B cell (primary cell): ENCODE measurements at regions not wholly inside any gene's neighbourhood (a gene's known extent, or its start where the extent isn't known, plus 50 kb on each side); places are given as distances from the start of the nearest gene placed in this dataset.

ENCODE experiments used
- ATAC-seq: fragments of 200-7000 bp; cut with Tn5 transposase; one replicate; pipeline ENCODE4 v1.10.0; 2021; ENCODE audit warnings: low read depth, mild to moderate bottlenecking, moderate number of reproducible peaks, moderate library complexity
- CTCF ChIA-PET: fragments of 350-600 bp; sonication (Branson Sonifier 250); formaldehyde crosslinking; loops from one replicate; lab custom pipeline; 2021; ENCODE audit warnings: antibody characterized with exemption, inconsistent platforms; lab: Charles Lee
- POLR2A ChIA-PET: fragments of 350-600 bp; sonication (Branson Sonifier 250); formaldehyde crosslinking; loops from one replicate; lab custom pipeline; 2021; ENCODE audit warnings: antibody characterized with exemption; lab: Charles Lee
- DNase-seq: peaks from one replicate; pipeline ENCODE4 v3.0.0; 2013
- H2AFZ ChIP-seq: 2 replicates; pipeline ENCODE4 v1.6.1; 2012; ENCODE audit warnings: mild to moderate bottlenecking, low read depth, low read length; ENCODE audit not compliant: insufficient read depth, poor library complexity, severe bottlenecking
- H3K27ac ChIP-seq, 2 donors: 1 replicate in 1 of 2; 2 replicates in 1 of 2; pipeline ENCODE4 v1.5.1; 2012 to 2013; ENCODE audit warnings: low read length in 2 of 2, mild to moderate bottlenecking in 2 of 2, moderate library complexity in 1 of 2
- H3K27me3 ChIP-seq, 4 experiments: fragments of 200-600 bp in 1 of 4; sonication (generic) in 1 of 4; replicated peaks in 1 of 4; 1 replicate in 2 of 4; 2 replicates in 2 of 4; pipeline versions ENCODE4 v1.6.1 to v1.7.0; 2013 to 2016; ENCODE audit warnings: low read length in 3 of 4, mild to moderate bottlenecking in 2 of 4, mixed read lengths in 1 of 4, moderate library complexity in 1 of 4; ENCODE audit not compliant: insufficient read depth in 4 of 4, control insufficient read depth in 3 of 4; ENCODE audit errors: control extremely low read depth in 1 of 4
- H3K36me3 ChIP-seq, 2 experiments: replicated peaks in 1 of 2; 1 replicate in 1 of 2; 2 replicates in 1 of 2; pipeline versions ENCODE4 v1.6.1 to v1.7.1; 2013; ENCODE audit warnings: low read length in 1 of 2; ENCODE audit not compliant: insufficient read depth in 2 of 2, control insufficient read depth in 1 of 2; ENCODE audit errors: control extremely low read depth in 1 of 2, extremely low read depth in 1 of 2
- H3K4me1 ChIP-seq, 2 donors: fragments of 200-600 bp in 1 of 2; sonication (generic) in 1 of 2; 1 replicate in 1 of 2; 2 replicates in 1 of 2; pipeline versions ENCODE4 v1.5.1 to v1.6.1; 2013 to 2017; ENCODE audit warnings: low read length in 2 of 2; ENCODE audit not compliant: control insufficient read depth in 2 of 2, insufficient read depth in 2 of 2
- H3K4me2 ChIP-seq: replicated peaks from 2 replicates; pipeline ENCODE3; 2012; ENCODE audit warnings: mild to moderate bottlenecking, low read depth, low read length; ENCODE audit not compliant: poor library complexity, severe bottlenecking
- H3K4me3 ChIP-seq, 5 experiments: fragments of 200-600 bp in 1 of 5; sonication (generic) in 1 of 5; 1 replicate in 3 of 5; 2 replicates in 2 of 5; pipeline versions ENCODE4 v1.5.1 to v1.7.0; 2011 to 2016; ENCODE audit warnings: low read length in 4 of 5, mild to moderate bottlenecking in 4 of 5, low read depth in 2 of 5, control low read depth in 1 of 5, moderate library complexity in 1 of 5; ENCODE audit not compliant: insufficient read depth in 1 of 5; ENCODE audit errors: control extremely low read depth in 1 of 5, extremely low read depth in 1 of 5
- H3K79me2 ChIP-seq: fragments of 200-600 bp; sonication (generic); one replicate; pipeline ENCODE4 v1.6.0; 2016; ENCODE audit warnings: low read length; ENCODE audit not compliant: control insufficient read depth, insufficient read depth
- H3K9ac ChIP-seq: fragments of 200-600 bp; sonication (generic); 2 replicates; pipeline ENCODE4 v1.6.1; 2017; ENCODE audit warnings: mild to moderate bottlenecking, low read length, moderate library complexity
- H3K9me3 ChIP-seq, 3 donors: one replicate each; pipeline versions ENCODE4 v1.6.1 to v1.7.1; 2013; ENCODE audit warnings: low read length in 2 of 3; ENCODE audit not compliant: control insufficient read depth in 2 of 3, insufficient read depth in 1 of 3; ENCODE audit errors: control extremely low read depth in 1 of 3
- H4K20me1 ChIP-seq: 2 replicates; pipeline ENCODE4 v1.6.0; 2012; ENCODE audit warnings: mild to moderate bottlenecking, low read length; ENCODE audit not compliant: insufficient read depth, control insufficient read depth, poor library complexity, severe bottlenecking
- H3K27ac Mint-ChIP-seq: one replicate; pipeline ENCODE4 v1.8.0; 2021; ENCODE audit warnings: mixed read lengths
- H3K27me3 Mint-ChIP-seq: one replicate; pipeline ENCODE4 v1.8.0; 2021; ENCODE audit warnings: mixed read lengths
- H3K4me1 Mint-ChIP-seq: one replicate; pipeline ENCODE4 v1.8.0; 2021; ENCODE audit warnings: mixed read lengths
- H3K4me3 Mint-ChIP-seq: one replicate; pipeline ENCODE4 v1.8.0; 2021; ENCODE audit warnings: mixed read lengths
- H3K9me3 Mint-ChIP-seq: one replicate; pipeline ENCODE4 v1.8.0; 2022; ENCODE audit warnings: mixed read lengths; ENCODE audit not compliant: insufficient read depth
- EZH2 ChIP-seq: IDR thresholded peaks from 2 replicates; pipeline ENCODE4 v1.6.1; 2012; ENCODE audit warnings: borderline replicate concordance, low read depth, mild to moderate bottlenecking, moderate library complexity, low read length; ENCODE audit not compliant: insufficient read depth, poor library complexity, severe bottlenecking
- WGBS: methylation state at CpG from one replicate; pipeline ENCODE4 v1.1.5; 2013; ENCODE audit warnings: missing lambda C conversion rate; ENCODE audit not compliant: insufficient coverage; 5-methylcytosine and 5-hydroxymethylcytosine counted together
- intact Hi-C: fragments of 100-400 bp; cut with micrococcal nuclease; formaldehyde crosslinking; loops from one replicate; pipeline ENCODE4 v1.10.0; 2022
- TF ChIP-seq, protein P1 (sequence below): fragments of 200-600 bp; IDR thresholded peaks from one replicate; pipeline ENCODE4 v1.8.0; 2022; ENCODE audit warnings: antibody characterized with exemption, mild to moderate bottlenecking

GRCh38 chr1:29392486-29393450 is 156.4 kb downstream of the PTPRU start:
- ChIA-PET CTCF (no interaction called here), POLR2A (no interaction called here)
- Histone ChIP-seq H3K4me3 (no peak overlapping the region), H3K4me1 (no peaks in the 10 kb centered on the region), H3K9me3 (peaks cover 0 to 3% (median 0%) of the 10 kb centered on the region in 3 donors), H3K9ac (no peak overlapping the region), H2AFZ (no peak overlapping the region), H3K27ac (no peak overlapping the region), H3K4me2 (no peak overlapping the region), H4K20me1 (no peaks in the 10 kb centered on the region), H3K36me3 (no peaks in the 10 kb centered on the region), H3K27me3 (no peaks in the 10 kb centered on the region), H3K79me2 (no peaks in the 10 kb centered on the region)
- ATAC-seq (no peak), DNase-seq (no peak)
- Mint-ChIP-seq H3K9me3 (no peaks in the 10 kb centered on the region), H3K4me1 (no peaks in the 10 kb centered on the region), H3K4me3 (no peak overlapping the region), H3K27ac (peak overlapping the region; percentile 28), H3K27me3 (peaks cover 32% of the 10 kb centered on the region)
- intact Hi-C loops = no loop called here
- WGBS = 72% methylated on average over 3 of the region's 7 CpGs
- TF ChIP-seq, protein P1, sequence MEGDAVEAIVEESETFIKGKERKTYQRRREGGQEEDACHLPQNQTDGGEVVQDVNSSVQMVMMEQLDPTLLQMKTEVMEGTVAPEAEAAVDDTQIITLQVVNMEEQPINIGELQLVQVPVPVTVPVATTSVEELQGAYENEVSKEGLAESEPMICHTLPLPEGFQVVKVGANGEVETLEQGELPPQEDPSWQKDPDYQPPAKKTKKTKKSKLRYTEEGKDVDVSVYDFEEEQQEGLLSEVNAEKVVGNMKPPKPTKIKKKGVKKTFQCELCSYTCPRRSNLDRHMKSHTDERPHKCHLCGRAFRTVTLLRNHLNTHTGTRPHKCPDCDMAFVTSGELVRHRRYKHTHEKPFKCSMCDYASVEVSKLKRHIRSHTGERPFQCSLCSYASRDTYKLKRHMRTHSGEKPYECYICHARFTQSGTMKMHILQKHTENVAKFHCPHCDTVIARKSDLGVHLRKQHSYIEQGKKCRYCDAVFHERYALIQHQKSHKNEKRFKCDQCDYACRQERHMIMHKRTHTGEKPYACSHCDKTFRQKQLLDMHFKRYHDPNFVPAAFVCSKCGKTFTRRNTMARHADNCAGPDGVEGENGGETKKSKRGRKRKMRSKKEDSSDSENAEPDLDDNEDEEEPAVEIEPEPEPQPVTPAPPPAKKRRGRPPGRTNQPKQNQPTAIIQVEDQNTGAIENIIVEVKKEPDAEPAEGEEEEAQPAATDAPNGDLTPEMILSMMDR = no peak

DNA sequence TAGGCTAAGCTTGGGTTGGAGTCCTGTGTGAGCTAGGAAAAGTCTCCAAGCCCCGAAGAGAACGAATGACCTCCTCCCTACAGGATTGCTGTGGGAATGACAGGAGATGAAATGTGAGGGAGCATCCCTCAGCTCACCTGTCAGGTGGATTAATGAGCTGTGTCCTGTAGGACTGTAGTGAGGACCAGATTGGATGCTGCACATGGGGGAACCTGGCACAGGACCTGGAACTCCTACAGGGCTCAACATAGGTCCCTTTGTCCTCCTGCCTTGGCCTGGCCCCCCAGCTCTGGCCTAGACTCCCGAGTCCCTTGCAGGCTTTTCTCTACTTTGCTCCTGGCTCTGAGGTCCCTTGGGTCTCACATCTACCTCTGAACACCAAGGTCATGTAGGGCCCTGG is 155.7 kb downstream of the PTPRU start:
- ATAC-seq = no peak
- no peak overlapping the region for H3K9ac ChIP-seq
- Mint-ChIP-seq H3K27me3 (peaks cover 38% of the 10 kb centered on the region), H3K9me3 (no peaks in the 10 kb centered on the region), H3K4me3 (no peak overlapping the region), H3K4me1 (no peaks in the 10 kb centered on the region), H3K27ac (no peak overlapping the region)
- DNase-seq = no peak
- CTCF ChIA-PET = no interaction called here
- WGBS = no CpG with 5 or more reads among the region's 3 CpGs
- no peaks in the 10 kb centered on the region for H3K36me3 ChIP-seq
- H3K4me3 ChIP-seq = no peak overlapping the region
- H3K27ac ChIP-seq = no peak overlapping the region
- H4K20me1 ChIP-seq = no peaks in the 10 kb centered on the region
- H3K4me1 ChIP-seq = no peaks in the 10 kb centered on the region
- H3K4me2 ChIP-seq = no peak overlapping the region
- TF ChIP-seq, protein P1 = no peak
- no peak for TF ChIP-seq EZH2
- no peaks in the 10 kb centered on the region for H3K9me3 ChIP-seq
- POLR2A ChIA-PET = no interaction called here
- no peaks in the 10 kb centered on the region for H3K27me3 ChIP-seq
- intact Hi-C loops = no loop called here
- no peak overlapping the region for H2AFZ ChIP-seq
- no peaks in the 10 kb centered on the region for H3K79me2 ChIP-seq
